GM03348 (cell line): ENCODE measurements at regions not wholly inside any gene's neighbourhood (a gene's known extent, or its start where the extent isn't known, plus 50 kb on each side); places are given as distances from the start of the nearest gene placed in this dataset.
"Not testable (repeated sequence)": the region's sequence is repeated elsewhere in the genome, so short reads cannot be mapped to it uniquely, and the experiment has no call there.

ENCODE experiments used
- DNase-seq: peaks from one replicate; pipeline ENCODE4 v3.0.0; 2012; ENCODE audit warnings: low spot score

DNA sequence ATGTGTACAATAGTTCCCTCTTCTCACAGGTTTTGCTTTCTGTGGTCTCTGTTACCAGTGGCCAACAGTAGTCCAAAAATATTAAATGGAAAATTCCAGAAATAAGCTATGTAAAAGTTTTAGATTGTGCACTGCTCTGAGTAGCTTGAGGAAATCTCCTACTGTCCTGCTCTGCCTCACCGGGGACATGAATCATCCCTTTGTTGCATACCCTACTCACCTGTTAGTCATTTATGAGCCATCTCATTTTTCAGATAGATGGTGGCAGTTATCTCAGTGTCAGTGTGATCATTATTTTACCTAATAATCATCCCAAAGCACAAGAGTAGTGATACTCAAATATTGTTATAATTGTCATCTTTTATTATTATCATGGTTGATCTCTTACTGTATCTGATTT, 688.1 kb downstream of the PLA2G4A start:
- DNase-seq: no peak

- no peak for DNase-seq
Measured at GRCh38 chr1:187517546-187517945, 688.8 kb downstream of the PLA2G4A start.

- no peak for DNase-seq
Measured at GRCh38 chr1:187527346-187527745, 698.6 kb downstream of the PLA2G4A start.

DNA sequence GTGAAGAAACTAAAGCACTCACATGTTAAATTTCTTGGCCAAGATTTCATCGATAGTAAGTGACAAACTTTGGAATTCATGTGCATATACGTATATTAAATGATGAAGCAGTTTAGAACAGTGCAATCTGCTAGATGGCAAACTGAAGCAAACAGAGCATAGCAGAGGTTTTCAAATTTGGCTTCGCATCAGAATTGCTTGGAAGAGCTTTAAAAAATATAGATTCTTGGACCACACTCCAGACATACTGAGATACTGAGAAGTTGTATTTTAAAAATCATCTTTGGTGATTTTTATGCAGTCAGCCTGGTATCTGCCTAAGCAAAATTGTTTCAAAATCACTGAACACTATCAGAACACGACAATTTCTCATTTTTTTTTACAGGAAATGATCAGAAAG, 709.2 kb downstream of the PLA2G4A start:
- DNase-seq: no peak

DNA sequence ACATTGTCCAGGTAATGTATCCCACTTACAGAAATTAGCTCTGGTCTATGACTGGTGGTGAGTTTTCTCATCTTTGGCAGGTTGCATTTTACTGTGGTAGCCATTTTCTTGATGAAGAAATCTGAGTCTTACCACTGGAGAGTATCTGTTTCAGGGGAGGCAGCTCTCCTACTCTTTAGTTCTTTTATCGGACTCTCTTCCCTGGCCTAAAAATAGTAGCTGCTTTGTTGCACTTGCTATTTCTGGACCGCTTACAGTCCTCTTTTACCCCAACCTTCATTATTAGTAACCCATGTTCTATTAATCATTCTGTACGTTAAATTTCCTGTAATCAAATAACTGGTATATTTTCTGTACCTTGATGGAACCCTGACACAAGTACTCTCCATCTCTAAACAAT, 720.8 kb downstream of the PLA2G4A start:
- DNase-seq: no peak

GRCh38 chr1:187551061-187551460, 722.3 kb downstream of the PLA2G4A start:
- no peak for DNase-seq

- DNase-seq: no peak
Measured at GRCh38 chr1:187563191-187563590, 734.4 kb downstream of the PLA2G4A start.

DNA sequence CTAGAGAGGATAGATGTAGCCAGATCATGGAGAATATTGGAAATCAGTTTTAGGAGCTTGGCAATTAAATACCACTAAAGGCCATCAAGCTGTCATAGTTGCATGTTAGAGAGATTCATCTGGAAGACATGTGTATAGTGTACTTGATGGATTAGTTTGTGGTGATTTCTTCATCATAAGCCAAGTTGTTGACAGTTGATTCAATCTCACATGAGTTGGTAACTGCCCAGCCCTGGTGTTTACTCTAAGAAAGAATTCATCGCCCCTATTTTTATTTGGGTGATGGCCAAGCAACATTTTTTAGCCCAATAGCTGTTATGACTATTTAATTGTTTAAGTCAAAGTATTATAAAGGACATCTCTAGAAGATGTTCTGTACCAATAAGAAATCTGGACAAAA, 737.6 kb downstream of the PLA2G4A start:
- no peak for DNase-seq

DNA sequence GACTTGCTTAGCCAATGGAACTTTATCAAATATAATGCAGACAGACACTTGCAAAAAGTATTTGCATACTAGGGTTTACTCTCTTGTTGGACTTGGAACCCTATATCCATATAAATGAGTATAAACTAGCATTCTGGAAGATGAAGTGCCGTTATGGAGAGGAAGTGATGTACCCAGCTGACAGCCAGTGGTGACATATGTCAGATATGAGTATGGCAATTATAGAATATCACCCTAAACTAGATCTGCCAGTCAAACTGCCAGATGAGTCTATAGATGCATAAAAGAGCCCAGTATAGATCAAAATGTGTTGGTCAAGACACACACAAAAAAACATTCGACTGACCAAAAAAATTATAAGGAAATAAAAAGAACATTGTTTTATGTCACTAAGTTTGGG, 739.3 kb downstream of the PLA2G4A start:
- no peak for DNase-seq

- DNase-seq: no peak
Measured at GRCh38 chr1:187570166-187570565, 741.4 kb downstream of the PLA2G4A start.

DNA sequence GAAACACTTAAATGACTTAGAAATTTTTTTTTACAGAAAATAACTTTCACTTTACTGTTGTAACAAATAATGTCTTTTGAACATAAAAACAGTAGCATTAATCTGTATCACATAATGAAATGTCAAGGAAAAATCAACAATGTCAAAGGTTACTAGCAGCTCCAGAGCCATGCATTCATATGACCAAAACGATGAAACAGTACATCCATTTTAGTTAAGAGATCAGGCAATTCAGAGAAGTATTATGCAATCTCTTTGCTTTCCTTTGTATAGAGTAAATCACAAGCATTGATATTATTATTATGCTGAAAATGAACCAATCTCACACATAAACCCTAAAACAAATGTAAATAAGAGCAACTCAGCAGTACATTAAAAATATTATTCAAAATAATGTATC, 748.9 kb downstream of the PLA2G4A start:
- no peak for DNase-seq

GRCh38 chr1:187588917-187589316, 760.2 kb downstream of the PLA2G4A start:
- no peak for DNase-seq

DNA sequence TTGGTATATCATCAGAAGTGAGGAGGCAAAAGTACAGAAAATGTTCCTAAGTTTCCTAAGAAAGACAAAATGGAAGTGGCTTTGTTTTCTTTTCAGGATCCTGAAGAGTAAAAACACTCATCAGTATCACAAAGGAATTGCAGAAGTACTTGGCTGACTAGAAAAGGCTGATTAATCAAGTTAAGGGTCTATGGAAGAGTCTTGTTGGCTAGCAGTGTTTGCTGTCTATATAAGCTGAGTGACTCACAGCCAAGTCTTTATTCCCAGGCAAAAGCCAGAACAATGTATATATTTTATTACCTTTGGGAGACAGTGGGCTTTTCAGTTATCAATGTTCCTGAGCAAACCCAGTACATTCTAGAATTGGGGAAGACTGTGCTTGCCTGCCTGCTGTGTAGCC, 777.0 kb downstream of the PLA2G4A start:
- no peak for DNase-seq

- not testable (repeated sequence) for DNase-seq
Measured at GRCh38 chr1:187615853-187616735, 787.3 kb downstream of the PLA2G4A start.

- not testable (repeated sequence) for DNase-seq
Measured at GRCh38 chr1:187616830-187617229, 788.1 kb downstream of the PLA2G4A start.

- DNase-seq: no peak
Measured at GRCh38 chr1:187617776-187618175, 789.0 kb downstream of the PLA2G4A start.

- DNase-seq: no peak
Measured at GRCh38 chr1:187619175-187619574, 790.4 kb downstream of the PLA2G4A start.

GRCh38 chr1:187621951-187622350, 793.2 kb downstream of the PLA2G4A start:
- no peak for DNase-seq

GRCh38 chr1:187622545-187622944, 793.8 kb downstream of the PLA2G4A start:
- DNase-seq: no peak

GRCh38 chr1:187624812-187625545, 796.2 kb downstream of the PLA2G4A start:
- DNase-seq: no peak

DNA sequence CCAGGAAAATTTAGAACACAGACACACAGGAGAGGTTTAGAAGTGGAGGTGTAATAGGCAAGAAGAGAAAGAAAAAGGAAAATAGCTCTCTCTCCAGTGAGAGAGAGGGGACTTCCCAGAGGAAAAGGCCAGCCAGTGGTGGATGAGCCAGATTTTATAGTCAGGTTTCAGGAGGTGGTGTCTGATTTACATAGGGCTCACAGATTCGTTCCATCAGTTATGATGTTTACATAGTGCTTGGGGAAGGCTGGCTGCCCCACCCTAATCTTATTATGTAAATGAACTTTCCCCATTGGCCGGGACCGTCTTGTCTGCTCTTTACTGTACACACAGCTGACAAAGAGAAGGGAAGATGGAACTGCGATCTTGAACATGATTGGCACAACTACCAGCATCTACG, 797.3 kb downstream of the PLA2G4A start:
- no peak for DNase-seq

DNA sequence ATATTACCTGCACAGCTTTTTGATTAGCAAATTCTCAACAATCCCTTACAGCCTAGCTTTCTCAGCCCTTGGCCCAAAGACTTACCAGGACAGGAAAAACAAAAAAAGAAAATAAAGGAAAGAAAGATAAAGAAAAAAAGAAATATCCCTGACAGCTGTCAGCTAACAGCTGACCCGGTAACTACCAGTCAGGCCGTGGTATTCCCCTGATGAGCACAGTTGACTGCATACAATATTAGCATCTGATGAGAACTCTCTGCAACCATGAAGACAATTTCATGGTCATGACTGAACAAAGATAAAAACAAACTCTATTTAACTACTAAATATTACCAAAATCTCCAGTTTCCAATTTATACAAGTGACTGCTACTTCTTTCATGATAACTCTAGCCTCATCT, 798.8 kb downstream of the PLA2G4A start:
- DNase-seq: no peak

- no peak for DNase-seq
Measured at GRCh38 chr1:187629075-187629474, 800.3 kb downstream of the PLA2G4A start.
